Mesothelial cell of epicardium (in vitro differentiated cells): ENCODE measurements at regions not wholly inside any gene's neighbourhood (a gene's known extent, or its start where the extent isn't known, plus 50 kb on each side); places are given as distances from the start of the nearest gene placed in this dataset.

ENCODE experiments used
- DNase-seq, 2 experiments: peaks; one replicate each; pipeline ENCODE4 v3.0.0; 2021; ENCODE audit warnings: low spot score in 2 of 2; ENCODE audit not compliant: unreplicated experiment in 2 of 2
- H3K27ac Mint-ChIP-seq: 2 replicates; pipeline ENCODE4 v1.8.0; 2021; ENCODE audit warnings: mixed read lengths
- H3K27me3 Mint-ChIP-seq: 2 replicates; pipeline ENCODE4 v1.8.0; 2021; ENCODE audit warnings: low read depth, mixed read lengths
- H3K36me3 Mint-ChIP-seq: 2 replicates; pipeline ENCODE4 v1.8.0; 2021; ENCODE audit warnings: mixed read lengths
- H3K4me1 Mint-ChIP-seq: 2 replicates; pipeline ENCODE4 v1.8.0; 2021; ENCODE audit warnings: mixed read lengths
- H3K4me3 Mint-ChIP-seq: 2 replicates; pipeline ENCODE4 v1.8.0; 2021; ENCODE audit warnings: mild to moderate bottlenecking, moderate library complexity, mixed read lengths
- H3K9me3 Mint-ChIP-seq: 2 replicates; pipeline ENCODE4 v1.8.0; 2021; ENCODE audit warnings: mixed read lengths
- CTCF ChIP-seq: fragments of 200-600 bp; sonication (generic); IDR thresholded peaks from one replicate; pipeline ENCODE4 v1.5.0; 2021; ENCODE audit warnings: antibody characterized with exemption; ENCODE audit not compliant: unreplicated experiment

GRCh38 chr10:78910021-78910420 lies 158.7 kb upstream of the ZMIZ1 start:
- no peak for TF ChIP-seq CTCF
- peaks cover 21% of the 10 kb centered on the region for H3K4me1 Mint-ChIP-seq
- DNase-seq: no peak
- no peak overlapping the region for H3K27ac Mint-ChIP-seq
- H3K4me3 Mint-ChIP-seq: no peak overlapping the region
- peaks cover 7% of the 10 kb centered on the region for H3K27me3 Mint-ChIP-seq
- no peaks in the 10 kb centered on the region for H3K9me3 Mint-ChIP-seq
- no peaks in the 10 kb centered on the region for H3K36me3 Mint-ChIP-seq

GRCh38 chr10:78910476-78910875 lies 158.3 kb upstream of the ZMIZ1 start:
- Mint-ChIP-seq H3K27ac (no peak overlapping the region), H3K27me3 (peaks cover 7% of the 10 kb centered on the region), H3K4me3 (no peak overlapping the region), H3K36me3 (no peaks in the 10 kb centered on the region), H3K4me1 (peaks cover 22% of the 10 kb centered on the region), H3K9me3 (no peaks in the 10 kb centered on the region)
- no peak for DNase-seq
- TF ChIP-seq CTCF: no peak

- Mint-ChIP-seq H3K27ac (no peak overlapping the region), H3K9me3 (no peaks in the 10 kb centered on the region), H3K36me3 (no peaks in the 10 kb centered on the region), H3K4me3 (no peak overlapping the region), H3K4me1 (peaks cover 23% of the 10 kb centered on the region), H3K27me3 (peaks cover 7% of the 10 kb centered on the region)
- TF ChIP-seq CTCF: no peak
- no peak for DNase-seq
Observed at GRCh38 chr10:78910886-78911285, 157.9 kb upstream of the ZMIZ1 start.

GRCh38 chr10:78911533-78912340 lies 157.0 kb upstream of the ZMIZ1 start:
- H3K36me3 Mint-ChIP-seq: no peaks in the 10 kb centered on the region
- TF ChIP-seq CTCF: no peak
- peaks cover 23% of the 10 kb centered on the region for H3K4me1 Mint-ChIP-seq
- no peak overlapping the region for H3K27ac Mint-ChIP-seq
- peaks cover 7% of the 10 kb centered on the region for H3K27me3 Mint-ChIP-seq
- no peak for DNase-seq
- no peaks in the 10 kb centered on the region for H3K9me3 Mint-ChIP-seq
- H3K4me3 Mint-ChIP-seq: no peak overlapping the region

DNA sequence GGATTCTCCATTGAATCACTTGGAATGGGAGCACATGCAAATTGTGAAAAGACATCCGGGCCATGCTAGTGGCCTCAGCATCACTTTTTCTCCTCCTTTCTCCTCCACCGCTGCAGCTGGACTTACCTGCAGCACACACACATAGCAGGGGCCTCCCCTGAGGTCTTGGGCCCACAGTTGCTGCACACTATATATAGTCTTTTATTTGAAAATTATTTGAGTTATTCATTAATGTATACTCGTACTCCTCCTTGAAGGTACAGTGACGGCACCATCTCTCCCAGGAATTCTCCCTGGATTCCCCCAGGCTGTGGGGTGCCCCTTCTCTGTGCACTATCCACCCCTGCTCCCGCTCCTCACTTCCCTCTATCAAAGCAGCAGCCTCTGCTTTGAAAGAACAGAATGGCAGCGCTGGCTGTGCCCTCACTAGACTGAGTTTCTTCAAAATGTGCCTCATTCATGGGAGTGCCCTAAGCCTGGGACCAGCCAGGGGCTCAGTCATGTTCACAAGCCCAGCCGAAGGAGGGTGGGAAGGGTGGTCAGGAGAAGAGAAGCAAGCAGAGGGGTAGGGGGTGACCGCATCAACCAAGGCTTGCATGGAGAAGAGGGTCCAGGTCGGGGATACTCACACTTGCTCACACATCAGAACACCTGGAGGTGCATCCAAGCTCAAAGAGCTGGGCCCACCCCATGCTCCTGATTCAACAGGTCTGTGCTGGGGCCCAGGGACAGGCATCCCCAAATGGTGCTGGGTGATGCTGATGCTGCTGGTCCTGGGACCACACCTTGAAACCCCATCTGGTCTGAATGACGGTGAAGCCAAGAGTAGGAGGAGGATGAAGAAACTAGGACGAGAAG lies 156.2 kb upstream of the ZMIZ1 start:
- TF ChIP-seq CTCF: no peak
- H3K4me3 Mint-ChIP-seq: no peak overlapping the region
- H3K9me3 Mint-ChIP-seq: no peaks in the 10 kb centered on the region
- H3K4me1 Mint-ChIP-seq: peaks cover 24% of the 10 kb centered on the region
- DNase-seq: no peak
- H3K36me3 Mint-ChIP-seq: no peaks in the 10 kb centered on the region
- H3K27me3 Mint-ChIP-seq: peaks cover 7% of the 10 kb centered on the region
- H3K27ac Mint-ChIP-seq: no peak overlapping the region
